Gastrocnemius medialis (tissue), 4 donors: ENCODE measurements at regions not wholly inside any gene's neighbourhood (a gene's known extent, or its start where the extent isn't known, plus 50 kb on each side); places are given as distances from the start of the nearest gene placed in this dataset.

Source experiments
- ATAC-seq, 2 donors: fragments of 150-250 bp; one replicate each; pipeline ENCODE4 v1.9.1; 2016
- DNase-seq, 2 donors: peaks; one replicate each; pipeline ENCODE4 v3.0.0-alpha.2; 2019
- H3K27ac ChIP-seq, 4 donors: fragments of 200-600 bp; sonication (generic); 1 replicate in 1 of 4; 2 replicates in 3 of 4; pipeline ENCODE4 v1.5.1; 2016 to 2018; ENCODE audit warnings: mild to moderate bottlenecking in 2 of 4, moderate library complexity in 1 of 4
- H3K27me3 ChIP-seq, 3 donors: fragments of 200-600 bp; sonication (generic) in 2 of 3; 1 replicate in 1 of 3; 2 replicates in 2 of 3; pipeline versions ENCODE4 v1.5.1 to v1.6.0; 2016 to 2019; ENCODE audit warnings: mild to moderate bottlenecking in 1 of 3, moderate library complexity in 1 of 3
- H3K36me3 ChIP-seq, 2 donors: fragments of 200-600 bp; sonication (generic) in 1 of 2; one replicate each; pipeline ENCODE4 v1.5.1; 2017 to 2018
- H3K4me1 ChIP-seq, 2 donors: fragments of 200-600 bp; sonication (generic) in 1 of 2; one replicate each; pipeline ENCODE4 v1.5.1; 2016 to 2017; ENCODE audit warnings: mild to moderate bottlenecking in 2 of 2
- H3K4me3 ChIP-seq, 4 donors: fragments of 200-600 bp; sonication (generic) in 3 of 4; 1 replicate in 1 of 4; 2 replicates in 3 of 4; pipeline ENCODE4 v1.5.1; 2016 to 2019; ENCODE audit warnings: mild to moderate bottlenecking in 2 of 4
- H3K9me3 ChIP-seq, 3 donors: fragments of 200-600 bp; sonication (generic) in 2 of 3; 1 replicate in 1 of 3; 2 replicates in 2 of 3; pipeline ENCODE4 v1.5.1; 2016 to 2019
- POLR2A ChIP-seq, 2 donors: fragments of 450-650 bp; IDR thresholded peaks; one replicate each; pipeline ENCODE4 v1.6.1; 2017; ENCODE audit warnings: antibody characterized with exemption in 2 of 2, mild to moderate bottlenecking in 2 of 2, moderate library complexity in 2 of 2
- in situ Hi-C, 4 donors: fragments of 200-750 bp; cut with MboI; loops; one replicate each; pipeline versions ENCODE4 v1.15.0 to v1.8.0; 2017; ENCODE audit warnings: low sequenced_read_pairs in 4 of 4
- intact Hi-C: fragments of 100-400 bp; cut with DNase I; formaldehyde crosslinking; loops from one replicate; pipeline ENCODE4 v1.15.1; 2023; ENCODE audit warnings: low total_unique reads
- TF ChIP-seq, protein P1 (sequence below), 5 experiments: fragments of 450-650 bp in 3 of 5; fragments of 200-600 bp in 2 of 5; sonication (generic) in 2 of 5; IDR thresholded peaks in 4 of 5; conservative IDR thresholded peaks in 1 of 5; 1 replicate in 4 of 5; 2 replicates in 1 of 5; pipeline ENCODE4 v1.5.1; 2016 to 2019; ENCODE audit warnings: antibody characterized with exemption in 5 of 5, mild to moderate bottlenecking in 3 of 5, moderate library complexity in 3 of 5

DNA sequence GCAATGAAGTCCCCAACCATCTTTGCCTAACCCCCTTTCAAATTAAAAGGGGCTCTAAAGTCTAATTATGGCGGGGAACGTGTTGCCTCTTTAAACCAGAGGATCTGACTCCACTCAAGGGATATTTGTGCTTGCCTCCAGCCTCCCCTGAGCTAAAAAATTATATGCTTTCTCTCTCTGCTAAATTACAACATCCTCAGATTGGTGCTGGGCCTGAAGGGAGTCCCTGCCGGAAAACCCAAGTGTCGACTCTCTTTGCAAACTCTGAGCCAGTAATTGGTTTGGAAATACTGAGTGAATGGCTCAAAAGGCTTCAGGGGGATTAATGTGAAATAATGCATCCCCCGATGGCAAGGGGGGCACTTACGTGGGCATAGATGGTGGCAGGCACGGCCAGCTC lies 208.5 kb upstream of the TNRC6C start:
- no peak overlapping the region for H3K27ac ChIP-seq
- TF ChIP-seq, protein P1, sequence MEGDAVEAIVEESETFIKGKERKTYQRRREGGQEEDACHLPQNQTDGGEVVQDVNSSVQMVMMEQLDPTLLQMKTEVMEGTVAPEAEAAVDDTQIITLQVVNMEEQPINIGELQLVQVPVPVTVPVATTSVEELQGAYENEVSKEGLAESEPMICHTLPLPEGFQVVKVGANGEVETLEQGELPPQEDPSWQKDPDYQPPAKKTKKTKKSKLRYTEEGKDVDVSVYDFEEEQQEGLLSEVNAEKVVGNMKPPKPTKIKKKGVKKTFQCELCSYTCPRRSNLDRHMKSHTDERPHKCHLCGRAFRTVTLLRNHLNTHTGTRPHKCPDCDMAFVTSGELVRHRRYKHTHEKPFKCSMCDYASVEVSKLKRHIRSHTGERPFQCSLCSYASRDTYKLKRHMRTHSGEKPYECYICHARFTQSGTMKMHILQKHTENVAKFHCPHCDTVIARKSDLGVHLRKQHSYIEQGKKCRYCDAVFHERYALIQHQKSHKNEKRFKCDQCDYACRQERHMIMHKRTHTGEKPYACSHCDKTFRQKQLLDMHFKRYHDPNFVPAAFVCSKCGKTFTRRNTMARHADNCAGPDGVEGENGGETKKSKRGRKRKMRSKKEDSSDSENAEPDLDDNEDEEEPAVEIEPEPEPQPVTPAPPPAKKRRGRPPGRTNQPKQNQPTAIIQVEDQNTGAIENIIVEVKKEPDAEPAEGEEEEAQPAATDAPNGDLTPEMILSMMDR (IDR thresholded peaks at IDR 0.05 in 4 of 5, conservative IDR thresholded peaks at IDR 0.05 in 1 of 5) = no peak
- no peak for TF ChIP-seq POLR2A (IDR thresholded peaks at IDR 0.05)
- H3K4me1 ChIP-seq = no peaks in the 10 kb centered on the region
- no peaks in the 10 kb centered on the region for H3K9me3 ChIP-seq
- H3K4me3 ChIP-seq = no peak overlapping the region
- intact Hi-C loops (no loop called here), in situ Hi-C loops (loop anchor here in 2 of 4 donors (25.0 kb wide), 2 partner anchors 262 to 713 kb away; no protein-coding TSS in a partner anchor)
- ATAC-seq (no peak), DNase-seq (no peak)
- H3K36me3 ChIP-seq = no peaks in the 10 kb centered on the region
- H3K27me3 ChIP-seq = no peaks in the 10 kb centered on the region

DNA sequence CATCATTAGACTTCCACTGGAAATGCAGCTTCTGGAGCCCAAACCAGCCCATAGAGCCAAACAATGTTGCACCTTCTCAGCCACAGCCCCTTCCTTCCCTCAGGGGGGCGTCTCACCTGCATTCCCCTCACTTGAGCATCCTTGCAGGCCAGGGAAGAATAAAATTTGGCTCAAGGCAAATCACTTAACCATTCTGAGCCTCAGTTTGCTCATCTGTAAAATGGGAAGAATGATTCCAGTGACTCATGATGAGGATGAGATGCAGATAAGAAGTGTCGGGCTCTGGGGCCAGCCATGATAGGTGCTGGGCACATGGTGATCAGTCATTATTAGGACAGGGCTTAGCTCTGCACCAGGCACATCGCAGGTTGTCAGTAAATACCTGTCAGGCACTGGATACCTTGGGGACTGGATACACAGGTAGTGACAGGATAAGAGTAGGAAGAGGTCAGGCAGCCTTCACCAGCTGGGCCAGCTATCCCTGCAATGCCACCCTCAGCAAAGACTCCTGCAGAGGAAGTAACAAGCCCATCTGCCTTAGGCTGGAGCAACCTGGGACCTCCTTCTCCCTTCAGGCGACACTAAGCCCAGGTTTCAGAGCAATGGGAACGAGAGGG lies 208.0 kb upstream of the TNRC6C start:
- DNase-seq (no peak), ATAC-seq (no peak)
- Histone ChIP-seq H3K36me3 (no peaks in the 10 kb centered on the region), H3K27ac (no peak overlapping the region), H3K4me3 (no peak overlapping the region), H3K9me3 (no peaks in the 10 kb centered on the region), H3K4me1 (no peaks in the 10 kb centered on the region), H3K27me3 (no peaks in the 10 kb centered on the region)
- in situ Hi-C loops = loop anchor here in 1 of 4 donors (25.0 kb wide), 1 partner anchor 262 kb away; no protein-coding TSS in a partner anchor
- intact Hi-C loops = no loop called here
- TF ChIP-seq POLR2A (IDR thresholded peaks at IDR 0.05) = no peak
- TF ChIP-seq, protein P1 (IDR thresholded peaks at IDR 0.05 in 4 of 5, conservative IDR thresholded peaks at IDR 0.05 in 1 of 5) = no peak

DNA sequence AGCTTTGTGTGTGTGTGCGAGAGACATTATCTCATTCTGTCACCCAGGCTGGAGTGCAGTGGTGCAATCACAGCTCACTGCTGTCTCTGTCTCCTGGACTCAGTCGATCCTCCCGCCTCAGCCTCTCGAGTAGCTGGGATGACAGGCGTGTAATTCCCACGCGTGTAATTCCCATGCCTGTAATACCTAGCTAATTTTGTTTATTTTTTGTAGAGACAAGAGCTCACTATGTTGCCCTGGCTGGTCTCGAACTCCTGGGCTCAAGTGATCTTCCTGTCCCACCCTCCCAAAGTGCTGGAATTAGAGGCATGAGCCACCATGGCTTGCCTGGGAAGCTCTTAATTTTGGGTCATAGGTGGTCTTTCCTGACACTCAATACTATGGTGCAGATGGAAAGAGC lies 205.3 kb upstream of the TNRC6C start:
- no peak overlapping the region for H3K27ac ChIP-seq
- TF ChIP-seq POLR2A (IDR thresholded peaks at IDR 0.05) = no peak
- TF ChIP-seq, protein P1 (IDR thresholded peaks at IDR 0.05 in 4 of 5, conservative IDR thresholded peaks at IDR 0.05 in 1 of 5) = no peak
- no peaks in the 10 kb centered on the region for H3K9me3 ChIP-seq
- no peak overlapping the region for H3K4me3 ChIP-seq
- H3K27me3 ChIP-seq = no peaks in the 10 kb centered on the region
- DNase-seq (no peak), ATAC-seq (no peak)
- H3K36me3 ChIP-seq = no peaks in the 10 kb centered on the region
- intact Hi-C loops (no loop called here), in situ Hi-C loops (loop anchor here in 1 of 4 donors (25.0 kb wide), 1 partner anchor 259 kb away; no protein-coding TSS in a partner anchor)
- H3K4me1 ChIP-seq = no peaks in the 10 kb centered on the region

DNA sequence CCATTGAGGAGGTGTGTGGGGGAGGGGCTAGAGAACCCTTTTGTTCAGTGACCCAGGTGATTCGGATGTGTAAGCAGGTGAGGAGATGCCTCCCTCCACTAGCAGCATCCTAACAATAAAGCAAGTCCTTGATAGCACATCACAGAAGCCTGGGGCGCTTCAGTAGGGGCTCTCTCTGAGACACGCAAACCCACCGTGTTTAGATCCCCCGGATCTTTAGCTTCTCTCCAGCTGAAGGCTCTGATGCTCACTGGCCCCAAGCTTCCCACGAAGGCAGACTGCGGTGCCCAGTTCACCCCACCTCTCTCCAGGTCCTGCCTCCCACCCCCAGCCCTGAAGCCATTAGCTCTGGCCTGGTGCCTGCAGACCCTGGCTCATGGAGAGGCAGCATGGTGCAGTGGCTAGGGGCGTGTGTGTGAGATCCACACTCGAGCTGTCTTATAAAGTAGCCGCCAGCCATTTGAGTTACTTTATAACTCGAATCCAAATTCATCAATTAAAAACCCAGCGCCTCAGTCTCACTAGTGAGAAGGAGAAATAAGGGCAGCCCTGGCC lies 204.7 kb upstream of the TNRC6C start:
- ATAC-seq (no peak), DNase-seq (no peak)
- no peaks in the 10 kb centered on the region for H3K4me1 ChIP-seq
- TF ChIP-seq POLR2A (IDR thresholded peaks at IDR 0.05) = no peak
- TF ChIP-seq, protein P1 (IDR thresholded peaks at IDR 0.05 in 4 of 5, conservative IDR thresholded peaks at IDR 0.05 in 1 of 5) = no peak
- H3K4me3 ChIP-seq = no peak overlapping the region
- H3K27me3 ChIP-seq = no peaks in the 10 kb centered on the region
- in situ Hi-C loops = loop anchor here in 1 of 4 donors (25.0 kb wide), 1 partner anchor 259 kb away; no protein-coding TSS in a partner anchor
- intact Hi-C loops = no loop called here
- no peaks in the 10 kb centered on the region for H3K9me3 ChIP-seq
- H3K36me3 ChIP-seq = no peaks in the 10 kb centered on the region
- H3K27ac ChIP-seq = no peak overlapping the region
